Stimulated activated CD8-positive, alpha-beta memory T cell treated with anti-CD3 and anti-CD28 coated beads, Interleukin-12 subunit alpha, Interleukin-12 subunit beta, amount 100 ng/mL, for 24 hours (primary cell): ENCODE measurements at regions not wholly inside any gene's neighbourhood (a gene's known extent, or its start where the extent isn't known, plus 50 kb on each side); places are given as distances from the start of the nearest gene placed in this dataset.

Experiments used
- DNase-seq: peaks from one replicate; pipeline ENCODE4 v3.0.0-alpha.2; 2020; ENCODE audit errors: extremely low read depth

DNA sequence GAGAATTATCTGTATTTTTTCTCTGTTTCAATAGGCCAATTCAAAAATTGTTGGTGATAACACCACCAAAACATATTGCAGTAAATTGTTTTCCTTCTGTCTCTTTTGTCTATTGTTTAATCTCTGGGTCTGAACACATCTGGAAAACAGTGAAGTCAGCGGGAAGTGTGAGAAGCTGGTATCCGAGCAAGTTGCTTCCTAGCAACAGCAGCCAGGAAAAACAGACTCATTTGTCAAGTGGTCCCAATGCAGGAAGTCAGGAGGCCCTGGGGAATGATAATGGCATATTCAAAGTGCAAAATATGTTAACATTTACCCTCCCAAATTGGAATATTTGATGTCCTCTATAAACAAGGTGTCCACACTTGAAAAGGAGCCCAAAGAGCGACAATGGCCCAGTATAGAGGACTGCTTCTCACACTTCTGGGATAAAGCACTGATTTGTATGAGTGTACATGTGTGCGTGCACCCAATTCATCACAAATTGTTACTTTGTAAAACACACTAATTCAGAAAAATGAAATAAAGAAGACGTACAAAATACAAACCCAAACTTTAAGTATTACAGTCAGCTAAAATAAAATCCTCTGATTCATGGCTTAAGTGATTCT, 515.0 kb downstream of the TBC1D4 start:
- DNase-seq, result no peak

DNA sequence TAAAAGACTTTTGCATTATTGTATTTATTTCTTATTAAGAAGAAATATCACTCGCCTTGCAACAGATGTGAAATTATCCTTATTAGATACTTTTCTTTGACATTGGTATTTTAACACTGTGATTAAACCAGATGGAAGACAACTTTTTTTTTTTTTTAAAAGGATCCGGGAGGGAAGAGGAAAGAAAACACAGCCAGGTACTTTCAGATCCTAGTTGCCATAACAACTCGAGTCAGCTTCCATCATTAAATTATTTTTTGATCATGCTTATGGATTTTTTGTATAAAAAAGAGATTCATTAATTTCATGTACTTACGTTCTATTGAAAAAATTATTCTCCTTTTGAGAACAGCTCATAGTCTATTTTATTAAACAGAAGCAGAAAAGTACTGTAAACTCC, 515.7 kb downstream of the TBC1D4 start:
- DNase-seq, result no peak

DNA sequence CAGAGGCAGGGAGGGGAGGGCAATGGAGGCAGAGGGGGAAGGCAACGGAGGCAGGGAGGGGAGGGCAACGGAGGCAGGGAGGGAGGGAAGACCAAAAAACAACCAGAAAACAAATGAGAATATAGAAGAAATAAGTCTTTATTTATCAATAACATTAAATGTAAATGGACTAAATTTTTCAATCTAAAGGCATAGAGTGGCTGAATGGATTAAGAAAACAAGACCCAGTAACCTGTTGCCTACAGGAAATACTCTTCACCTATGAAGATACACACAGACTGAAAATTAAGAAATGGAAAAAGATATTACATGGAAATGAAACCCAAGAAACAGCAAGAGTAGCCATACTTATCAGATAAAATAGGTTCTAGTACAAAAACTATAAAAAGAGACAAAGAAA, 536.3 kb downstream of the TBC1D4 start:
- no peak for DNase-seq

GRCh38 chr13:74931698-74932433, 550.1 kb downstream of the TBC1D4 start:
- DNase-seq, result no peak

DNA sequence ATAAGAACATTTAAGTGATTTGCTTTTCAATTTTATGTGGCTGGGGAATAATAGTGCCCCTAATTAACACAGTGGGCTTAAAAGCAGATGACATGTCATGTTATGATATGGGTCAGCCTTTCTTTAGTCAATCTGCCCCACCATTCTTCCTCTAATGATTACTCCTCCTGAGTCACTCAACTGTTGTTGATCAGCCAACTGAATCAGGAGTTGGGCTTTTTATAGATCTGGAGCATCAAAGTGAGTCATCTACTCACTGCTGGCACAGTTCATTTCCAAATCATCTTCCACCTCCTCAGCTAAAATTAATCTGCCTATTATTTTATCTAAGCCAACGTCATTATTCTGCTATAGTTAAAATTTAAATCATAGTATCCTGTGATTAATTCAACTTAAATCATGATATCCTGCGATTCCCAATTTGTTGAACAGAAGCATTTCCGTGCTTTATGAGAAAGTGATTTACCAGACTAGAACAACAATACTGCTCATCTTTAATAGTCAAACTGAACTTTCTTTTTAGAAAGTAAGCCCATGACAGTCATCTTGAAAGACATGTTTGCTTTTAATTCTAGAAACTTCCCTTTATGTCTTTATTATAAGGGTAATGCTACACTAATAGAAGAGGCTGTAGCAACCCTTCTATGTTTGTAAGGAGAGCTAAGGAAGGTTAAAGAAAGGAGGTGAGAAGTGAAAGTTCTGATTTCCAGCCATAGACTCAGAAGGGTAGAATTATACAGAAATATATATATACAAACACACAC, 551.4 kb downstream of the TBC1D4 start:
- no peak for DNase-seq

- no peak for DNase-seq
These were observed 552.5 kb downstream of the TBC1D4 start for GRCh38 chr13:74929436-74929835.

DNA sequence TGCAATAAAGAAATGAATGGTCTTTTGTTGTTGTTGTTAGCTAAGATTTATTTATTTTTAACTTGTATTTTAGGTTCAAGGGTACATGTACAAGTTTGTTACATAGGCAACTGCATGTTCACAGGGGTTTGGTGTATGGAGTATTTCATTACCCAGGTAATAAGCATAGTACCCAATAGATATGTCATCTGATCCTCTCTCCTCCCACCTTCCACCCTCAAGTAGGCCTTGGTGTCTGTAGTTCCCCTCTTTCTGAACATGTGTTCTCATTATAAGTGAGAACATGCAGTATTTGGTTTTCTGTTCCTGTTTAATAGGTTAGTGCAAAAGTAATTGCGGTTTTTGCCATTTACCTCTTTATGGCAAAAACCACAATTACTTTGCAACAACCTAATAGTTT, 554.1 kb downstream of the TBC1D4 start:
- no peak for DNase-seq

DNA sequence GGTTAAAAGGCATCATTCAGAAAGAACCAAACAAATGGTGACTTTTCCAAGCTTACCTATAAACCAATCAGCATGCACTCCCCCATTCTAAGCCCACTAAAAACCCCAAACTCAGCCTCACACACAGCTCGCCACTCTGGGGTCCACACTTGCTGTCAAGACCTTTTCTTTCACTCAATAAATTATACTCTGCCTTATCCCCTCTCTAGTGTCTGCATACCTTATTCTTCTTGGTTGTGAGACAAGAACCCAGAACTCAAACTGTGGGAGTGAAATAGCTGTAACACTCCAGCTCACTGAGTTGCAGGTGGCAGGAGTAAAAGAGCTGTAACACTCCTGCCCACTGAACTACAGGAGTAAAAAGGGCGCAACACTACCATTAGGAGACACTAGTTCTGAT, 559.0 kb downstream of the TBC1D4 start:
- DNase-seq, result no peak

- DNase-seq, result no peak
These were observed 560.6 kb downstream of the TBC1D4 start for GRCh38 chr13:74921326-74921725.

DNA sequence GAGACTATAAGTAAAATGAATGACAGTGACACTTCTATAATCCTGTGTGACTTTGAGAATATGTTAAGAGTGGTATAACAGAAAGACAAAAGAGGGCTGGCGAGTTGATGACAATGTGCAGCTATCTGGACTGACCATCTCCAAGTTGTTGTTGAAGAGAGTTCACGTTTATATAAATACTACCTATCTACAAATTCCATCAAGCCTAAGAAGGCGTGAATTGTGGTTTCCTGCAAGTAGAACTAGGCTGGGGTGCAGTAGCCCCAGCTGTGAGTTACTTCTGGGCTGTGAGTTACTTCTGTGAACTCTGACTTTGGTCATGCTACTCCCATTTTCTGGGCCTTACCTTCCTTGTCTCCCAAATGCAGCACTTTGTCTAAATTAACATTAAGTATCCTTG, 561.0 kb downstream of the TBC1D4 start:
- DNase-seq, result no peak

- no peak for DNase-seq
These were observed 561.6 kb downstream of the TBC1D4 start for GRCh38 chr13:74920361-74920760.

DNA sequence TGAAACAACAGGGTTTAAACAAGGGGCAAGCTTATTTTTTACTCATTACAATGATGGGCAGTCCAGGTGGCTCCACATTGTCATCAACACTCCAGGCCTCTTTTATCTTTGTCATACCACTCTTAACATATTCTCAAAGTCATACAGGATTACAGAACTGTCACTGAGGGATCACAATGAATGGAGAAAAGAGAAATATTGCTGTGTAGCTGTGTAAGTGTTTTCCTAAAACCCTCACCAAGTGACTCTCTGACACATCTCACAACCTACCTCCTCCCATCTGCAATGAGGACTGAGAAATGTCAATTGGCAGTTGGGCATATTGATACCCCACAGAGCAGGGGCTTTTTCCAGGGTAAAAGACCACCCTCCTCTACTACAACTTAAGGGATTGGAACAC, 562.1 kb downstream of the TBC1D4 start:
- no peak for DNase-seq

GRCh38 chr13:74912898-74913297, 569.1 kb downstream of the TBC1D4 start:
- DNase-seq, result no peak

DNA sequence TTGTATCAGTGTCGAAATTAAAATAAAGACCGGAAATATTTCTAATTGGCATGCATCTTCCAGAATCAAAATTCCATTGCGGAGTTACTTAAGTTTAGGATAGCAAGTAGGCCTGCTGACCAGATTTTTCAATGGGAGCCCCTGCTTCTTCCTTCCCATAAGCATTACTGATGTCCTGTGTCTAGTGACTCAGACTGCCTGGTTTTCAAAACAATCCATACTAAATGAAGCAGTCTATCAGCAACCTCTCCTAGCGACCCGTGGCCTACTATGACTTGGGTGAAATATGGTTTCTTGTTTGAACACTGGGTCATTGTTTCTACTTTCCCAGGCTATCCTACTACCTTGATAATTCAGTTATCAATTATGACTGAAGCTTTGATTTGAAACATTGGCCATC, 571.6 kb downstream of the TBC1D4 start:
- no peak for DNase-seq

- DNase-seq, result no peak
These were observed 574.2 kb downstream of the TBC1D4 start for GRCh38 chr13:74907788-74908187.

DNA sequence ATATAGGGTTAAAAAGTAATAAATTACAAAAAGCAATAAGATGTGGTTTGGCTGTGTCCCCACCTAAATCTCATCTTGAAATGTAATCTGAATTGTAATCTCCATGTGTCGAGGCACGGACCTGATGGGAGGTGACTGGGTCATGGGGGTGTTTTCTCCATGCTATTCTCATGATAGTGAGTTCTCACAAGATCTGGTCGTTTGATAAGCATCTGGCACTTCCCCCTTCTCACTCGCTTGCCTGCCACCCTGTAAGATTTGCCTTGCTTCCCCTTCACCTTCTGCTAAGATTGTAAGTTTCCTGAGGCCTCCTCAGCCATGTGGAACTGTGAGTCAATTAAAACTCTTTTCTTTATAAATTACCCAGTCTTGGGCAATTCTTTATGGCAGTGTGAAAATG, 577.4 kb downstream of the TBC1D4 start:
- no peak for DNase-seq

DNA sequence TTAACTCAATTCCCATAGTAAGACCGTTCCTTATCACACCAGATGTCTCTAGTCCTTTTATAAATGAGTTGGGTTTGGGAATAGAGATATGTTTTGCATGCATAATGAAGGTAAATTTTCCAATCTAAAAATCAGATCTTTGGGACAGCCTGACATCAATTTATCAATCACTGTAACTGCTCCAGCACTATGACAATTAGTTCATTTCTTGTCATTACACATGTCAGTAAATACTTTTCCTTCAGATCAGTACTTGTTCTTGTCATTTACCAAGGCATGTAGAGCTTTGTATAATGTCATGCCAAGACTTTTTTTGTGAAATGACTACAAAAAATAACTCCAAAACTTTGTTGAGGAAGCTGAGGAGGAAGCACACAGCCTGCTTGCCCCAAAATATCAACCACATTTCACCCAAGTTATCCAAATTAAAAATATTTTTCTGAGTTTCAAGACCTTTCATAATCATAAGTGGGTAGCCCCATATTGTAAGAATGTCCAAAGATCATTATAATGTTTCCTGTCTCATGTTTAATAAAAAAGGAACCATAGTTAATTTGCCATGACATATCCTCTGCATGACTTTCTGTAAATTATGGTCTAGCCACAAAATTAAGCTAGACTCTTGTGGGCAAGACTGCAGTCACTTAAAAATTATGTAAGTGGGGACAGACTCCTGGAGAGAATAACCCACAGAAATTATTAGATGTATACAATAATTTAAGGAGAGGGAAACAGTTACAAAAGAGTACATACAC, 586.8 kb downstream of the TBC1D4 start:
- no peak for DNase-seq

DNA sequence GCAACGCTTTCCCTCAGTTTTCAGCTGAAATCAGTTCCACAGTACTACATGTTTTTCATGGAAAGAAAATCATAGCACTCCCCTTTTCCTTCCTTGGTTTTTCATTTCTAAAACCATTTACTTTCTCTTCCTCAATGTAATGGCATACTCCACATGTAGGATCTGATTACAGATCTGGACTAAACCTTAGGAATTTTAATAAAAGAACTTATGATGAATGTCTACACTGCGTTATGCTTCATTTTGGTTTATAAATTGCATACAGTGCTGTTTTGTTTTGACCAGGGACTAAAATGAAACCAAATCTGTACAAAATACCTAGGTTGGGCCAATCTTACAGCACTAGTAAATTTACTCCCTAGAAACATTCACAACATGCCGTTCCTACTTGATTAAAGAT, 589.9 kb downstream of the TBC1D4 start:
- no peak for DNase-seq

DNA sequence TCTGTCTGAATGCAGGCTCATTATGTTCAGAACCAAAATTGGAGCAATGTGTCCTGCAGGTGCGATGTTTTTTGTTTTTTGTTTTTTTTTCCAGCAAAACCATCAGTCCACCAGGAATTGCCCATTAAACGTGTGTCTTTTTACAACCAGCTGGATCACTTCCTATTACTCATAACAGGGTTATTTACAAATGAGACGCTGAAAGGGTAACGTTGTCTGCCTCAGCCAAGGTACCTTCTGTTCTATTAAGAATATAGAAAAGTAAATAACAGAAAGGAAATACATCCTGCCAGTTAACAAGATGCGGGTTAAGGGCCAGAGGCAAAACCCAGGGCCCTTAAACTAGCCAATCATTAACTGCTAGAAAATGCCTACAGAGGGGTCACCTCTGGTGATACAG, 590.4 kb downstream of the TBC1D4 start:
- DNase-seq, result no peak

- no peak for DNase-seq
These were observed 592.6 kb downstream of the TBC1D4 start for GRCh38 chr13:74889321-74889720.

DNA sequence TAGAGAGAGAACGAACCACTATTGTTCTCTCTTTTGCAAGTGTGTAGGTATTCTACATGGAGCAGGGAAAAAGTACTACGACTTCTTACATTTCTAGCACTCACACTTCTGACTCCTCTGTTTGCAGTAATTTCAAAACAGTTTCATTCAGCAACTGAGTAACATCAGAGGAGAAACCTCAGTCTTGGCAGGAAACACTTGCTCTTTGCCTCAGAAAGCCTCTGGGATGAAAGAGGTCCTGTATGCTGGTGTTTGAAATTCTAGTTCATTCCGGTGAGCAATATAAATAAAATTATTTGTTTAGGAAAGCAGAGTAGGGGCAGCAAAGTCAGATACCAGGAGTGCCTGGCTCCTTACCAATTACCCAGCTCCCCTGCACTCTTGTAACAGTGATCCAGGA, 595.5 kb downstream of the TBC1D4 start:
- no peak for DNase-seq

DNA sequence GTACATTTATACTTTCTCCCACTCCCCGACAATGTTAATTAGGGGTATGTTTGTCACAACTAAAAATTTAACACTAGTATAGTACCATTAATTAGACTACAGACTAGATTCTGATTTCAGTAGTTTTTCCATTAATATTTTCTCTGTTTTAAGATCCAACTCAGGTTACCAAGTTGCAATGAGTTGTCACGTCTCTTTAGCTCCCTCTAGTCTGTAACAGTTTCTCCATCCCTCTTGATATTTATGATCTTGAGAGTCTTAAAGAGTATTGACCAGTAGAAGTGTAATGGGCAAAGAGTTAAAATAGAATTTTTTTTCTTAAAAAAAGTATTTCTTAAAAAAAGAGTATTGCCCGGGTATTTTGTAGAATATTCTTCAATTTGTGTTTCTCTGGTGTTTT, 598.1 kb downstream of the TBC1D4 start:
- no peak for DNase-seq
